Mucosa of rectum (tissue), 2 donors: ENCODE measurements at regions not wholly inside any gene's neighbourhood (a gene's known extent, or its start where the extent isn't known, plus 50 kb on each side); places are given as distances from the start of the nearest gene placed in this dataset.

Experiments used
- H3K27ac ChIP-seq, 2 donors: one replicate each; pipeline ENCODE4 v1.7.0; 2013; ENCODE audit warnings: inconsistent platforms in 2 of 2, low read depth in 2 of 2, low read length in 2 of 2
- H3K27me3 ChIP-seq, 2 donors: one replicate each; pipeline ENCODE4 v1.7.0; 2013; ENCODE audit warnings: low read length in 2 of 2; ENCODE audit not compliant: control insufficient read depth in 2 of 2, insufficient read depth in 2 of 2
- H3K36me3 ChIP-seq, 2 donors: one replicate each; pipeline ENCODE4 v1.7.0; 2013; ENCODE audit warnings: low read length in 2 of 2; ENCODE audit not compliant: control insufficient read depth in 2 of 2, insufficient read depth in 2 of 2
- H3K4me1 ChIP-seq, 2 donors: one replicate each; pipeline ENCODE4 v1.7.0; 2013; ENCODE audit warnings: low read length in 2 of 2, mild to moderate bottlenecking in 1 of 2; ENCODE audit not compliant: control insufficient read depth in 2 of 2, insufficient read depth in 2 of 2
- H3K4me3 ChIP-seq, 2 donors: one replicate each; pipeline ENCODE4 v1.7.0; 2013; ENCODE audit warnings: low read length in 2 of 2
- H3K9ac ChIP-seq, 2 donors: one replicate each; pipeline ENCODE4 v1.7.0; 2013; ENCODE audit warnings: low read length in 2 of 2, low read depth in 1 of 2, mild to moderate bottlenecking in 1 of 2
- H3K9me3 ChIP-seq, 2 donors: one replicate each; pipeline ENCODE4 v1.7.0; 2013; ENCODE audit warnings: low read length in 2 of 2; ENCODE audit not compliant: control insufficient read depth in 2 of 2
- donor health status: healthy.
- donor health status: Normal muscosa, but diverticular disease.

DNA sequence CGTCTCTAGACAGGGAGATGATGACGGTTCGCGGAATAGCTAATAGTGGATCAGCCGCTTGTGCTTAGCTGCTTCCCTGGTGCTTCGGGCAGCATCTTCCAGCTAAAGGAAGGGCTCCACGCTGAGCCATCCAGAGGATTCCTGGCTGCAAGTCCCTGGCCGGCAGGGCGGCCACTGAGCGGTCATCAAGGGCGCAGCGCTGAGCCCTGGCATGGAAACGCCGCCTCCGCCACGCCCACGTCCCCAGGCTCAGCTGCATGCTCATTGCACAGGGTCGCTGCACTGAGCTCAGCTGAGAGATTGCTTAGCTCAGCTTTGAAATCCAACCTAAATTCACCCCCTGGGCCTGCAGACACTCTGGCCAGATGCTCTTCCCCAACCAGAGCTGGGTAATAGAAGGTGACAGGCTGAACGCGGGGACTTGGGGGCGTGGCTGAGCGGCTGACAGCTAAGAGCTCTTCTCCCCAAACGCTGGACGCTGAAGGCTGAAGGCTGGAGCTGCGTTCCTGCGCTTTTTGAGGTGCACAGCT, 118.2 kb upstream of the KIT start:
- H3K27ac ChIP-seq, result no peak overlapping the region
- H3K27me3 ChIP-seq, result no peaks in the 10 kb centered on the region
- peak overlapping the region; percentile 56 to 73 for H3K4me3 ChIP-seq
- H3K9me3 ChIP-seq, result no peaks in the 10 kb centered on the region
- H3K4me1 ChIP-seq, result peaks cover 4% of the 10 kb centered on the region in 2 donors
- H3K9ac ChIP-seq, result no peak overlapping the region
- H3K36me3 ChIP-seq, result no peaks in the 10 kb centered on the region

DNA sequence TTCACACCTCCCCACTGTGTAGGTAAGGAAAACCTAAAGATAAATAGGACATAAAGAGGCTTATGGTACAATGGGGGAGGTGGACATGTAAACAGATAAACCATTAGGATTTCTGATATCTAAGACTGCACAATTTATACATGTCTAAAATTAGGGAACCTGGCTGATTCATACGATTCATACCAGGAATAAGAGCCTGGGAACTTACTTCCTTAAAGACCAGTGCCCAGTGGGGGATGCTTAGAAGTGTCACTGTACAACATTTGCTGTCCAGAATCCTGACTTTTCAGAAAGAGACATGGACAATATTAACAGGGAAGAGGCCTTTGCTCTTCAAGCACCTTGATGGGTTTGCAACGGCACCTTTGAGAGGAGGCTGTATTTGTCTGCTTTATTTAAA, 116.8 kb upstream of the KIT start:
- H3K9ac ChIP-seq, result no peak overlapping the region

DNA sequence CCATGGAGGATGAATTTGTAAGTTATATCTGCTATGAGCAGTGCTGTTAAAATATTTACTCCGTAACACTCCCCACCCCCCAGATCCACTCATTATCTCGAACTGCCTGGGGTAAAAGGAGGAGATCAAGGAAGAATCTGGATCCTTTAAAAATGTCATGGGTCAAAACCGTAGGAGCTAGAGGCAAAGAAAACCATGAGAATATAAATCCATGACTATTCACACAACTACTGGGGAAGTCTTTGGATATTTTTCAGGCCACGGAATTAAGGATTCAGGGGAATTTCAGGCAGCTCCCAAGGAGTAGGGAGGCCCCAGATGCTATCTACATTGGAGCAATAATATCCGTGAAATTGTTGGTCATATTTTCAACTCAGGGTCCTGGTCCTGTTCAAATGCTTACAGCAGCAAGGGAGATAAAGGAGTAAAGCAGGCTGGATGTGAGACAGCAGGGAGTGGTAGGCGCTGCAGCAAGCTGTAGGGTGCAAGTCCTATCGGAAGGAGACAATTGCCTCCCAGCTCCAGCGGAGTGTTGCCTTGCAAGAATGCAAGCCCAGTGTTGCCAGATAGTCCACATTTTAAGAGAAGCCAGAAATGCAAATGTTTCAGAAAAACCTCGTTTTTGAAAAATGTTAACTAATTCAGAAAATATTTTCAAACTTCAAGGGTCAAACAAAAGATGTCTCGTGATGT, 116.2 kb upstream of the KIT start:
- H3K27me3 ChIP-seq, result no peaks in the 10 kb centered on the region

More for the DNA sequence above, 116.8 kb upstream of the KIT start:
- Histone ChIP-seq H3K4me3 (no peak overlapping the region), H3K4me1 (peaks cover 4% of the 10 kb centered on the region in 2 donors), H3K27ac (no peak overlapping the region), H3K36me3 (no peaks in the 10 kb centered on the region), H3K27me3 (no peaks in the 10 kb centered on the region), H3K9me3 (no peaks in the 10 kb centered on the region)

DNA sequence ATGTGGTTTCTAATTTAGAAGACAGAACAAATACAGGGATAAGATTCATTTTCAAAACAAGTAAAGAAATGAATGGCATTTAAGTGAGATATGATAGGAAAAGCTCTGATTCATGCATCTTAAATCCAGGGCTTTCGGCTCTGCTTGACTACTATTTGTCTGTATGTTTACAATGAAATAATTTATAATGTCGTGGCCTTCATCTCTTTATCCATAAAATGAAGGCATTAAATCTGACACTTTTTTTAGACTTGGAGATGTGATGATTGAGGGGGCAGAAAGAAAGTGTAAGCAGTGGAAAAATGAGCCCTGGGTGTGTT, 115.7 kb upstream of the KIT start:
- H3K4me1 ChIP-seq, result peaks cover 6 to 8% of the 10 kb centered on the region in 2 donors
- H3K4me3 ChIP-seq, result no peak overlapping the region
- H3K9me3 ChIP-seq, result no peaks in the 10 kb centered on the region
- no peaks in the 10 kb centered on the region for H3K36me3 ChIP-seq
- H3K27ac ChIP-seq, result no peak overlapping the region
- no peaks in the 10 kb centered on the region for H3K27me3 ChIP-seq
- no peak overlapping the region for H3K9ac ChIP-seq

More for the DNA sequence above, 116.2 kb upstream of the KIT start:
- no peaks in the 10 kb centered on the region for H3K9me3 ChIP-seq
- no peak overlapping the region for H3K9ac ChIP-seq
- no peak overlapping the region for H3K4me3 ChIP-seq
- H3K36me3 ChIP-seq, result no peaks in the 10 kb centered on the region
- peaks cover 4 to 6% of the 10 kb centered on the region in 2 donors for H3K4me1 ChIP-seq
- H3K27ac ChIP-seq, result no peak overlapping the region

DNA sequence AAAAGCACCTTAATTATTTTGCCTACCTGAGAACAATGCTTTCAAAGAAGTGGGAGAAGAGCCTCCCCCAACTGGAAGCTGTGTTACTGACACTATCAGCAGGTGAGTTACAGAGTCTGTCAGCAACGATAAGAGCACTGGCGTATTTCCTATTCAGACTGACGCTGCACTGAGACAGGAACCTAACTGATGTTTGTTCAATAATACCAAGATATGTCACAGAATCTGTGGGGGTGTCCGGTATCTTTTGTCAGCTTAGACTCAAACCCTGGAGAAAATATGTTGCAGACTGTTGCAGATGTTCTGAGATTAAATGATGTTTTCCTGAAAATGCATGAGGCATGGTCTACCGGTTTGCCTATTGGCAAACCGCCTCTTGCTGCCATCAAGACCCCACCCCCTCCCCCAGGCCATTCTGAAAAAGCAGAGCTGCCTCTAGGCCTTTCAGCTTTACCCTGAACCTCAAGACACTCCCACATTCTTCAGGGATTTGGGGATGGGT, 115.2 kb upstream of the KIT start:
- Histone ChIP-seq H3K9ac (no peak overlapping the region), H3K36me3 (no peaks in the 10 kb centered on the region), H3K4me1 (peaks cover 9 to 13% of the 10 kb centered on the region in 2 donors), H3K9me3 (no peaks in the 10 kb centered on the region), H3K4me3 (no peak overlapping the region), H3K27ac (no peak overlapping the region), H3K27me3 (no peaks in the 10 kb centered on the region)

DNA sequence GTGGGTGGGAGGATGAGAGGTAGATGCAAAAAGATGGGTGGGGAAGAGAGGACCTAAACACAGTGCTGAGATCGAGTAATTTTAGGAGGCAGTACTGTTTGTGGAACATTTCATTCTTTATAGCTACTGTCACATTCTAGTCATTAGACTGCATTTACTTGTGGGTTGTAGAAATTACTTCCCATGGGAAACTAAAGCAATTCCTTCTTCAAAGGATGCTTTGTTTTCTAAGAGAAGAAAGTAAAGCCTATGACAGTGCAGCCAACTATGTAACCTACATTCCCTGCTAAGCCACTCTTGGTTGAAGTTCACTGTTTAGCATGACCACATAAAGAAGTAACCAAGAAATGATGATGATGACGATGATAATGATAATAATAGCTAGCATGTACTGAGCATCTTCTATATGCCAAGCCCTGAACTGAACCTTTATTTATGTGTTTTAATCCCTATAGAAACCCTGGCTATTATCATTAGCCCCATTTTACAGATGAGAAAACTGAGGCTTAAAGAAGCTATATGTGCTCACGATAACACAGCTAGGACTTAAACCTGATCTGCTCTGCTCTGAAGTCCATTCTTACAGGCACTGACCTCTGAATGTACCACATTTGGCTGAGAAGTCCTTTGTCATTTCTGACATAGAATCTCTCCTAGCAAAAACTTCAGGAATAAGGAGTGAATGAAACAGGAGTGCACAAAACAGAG, 114.5 kb upstream of the KIT start:
- no peak overlapping the region for H3K9ac ChIP-seq
- H3K27ac ChIP-seq, result no peak overlapping the region
- H3K4me3 ChIP-seq, result no peak overlapping the region
- peaks cover 10 to 18% of the 10 kb centered on the region in 2 donors for H3K4me1 ChIP-seq
- no peaks in the 10 kb centered on the region for H3K36me3 ChIP-seq
- H3K27me3 ChIP-seq, result no peaks in the 10 kb centered on the region
- no peaks in the 10 kb centered on the region for H3K9me3 ChIP-seq

DNA sequence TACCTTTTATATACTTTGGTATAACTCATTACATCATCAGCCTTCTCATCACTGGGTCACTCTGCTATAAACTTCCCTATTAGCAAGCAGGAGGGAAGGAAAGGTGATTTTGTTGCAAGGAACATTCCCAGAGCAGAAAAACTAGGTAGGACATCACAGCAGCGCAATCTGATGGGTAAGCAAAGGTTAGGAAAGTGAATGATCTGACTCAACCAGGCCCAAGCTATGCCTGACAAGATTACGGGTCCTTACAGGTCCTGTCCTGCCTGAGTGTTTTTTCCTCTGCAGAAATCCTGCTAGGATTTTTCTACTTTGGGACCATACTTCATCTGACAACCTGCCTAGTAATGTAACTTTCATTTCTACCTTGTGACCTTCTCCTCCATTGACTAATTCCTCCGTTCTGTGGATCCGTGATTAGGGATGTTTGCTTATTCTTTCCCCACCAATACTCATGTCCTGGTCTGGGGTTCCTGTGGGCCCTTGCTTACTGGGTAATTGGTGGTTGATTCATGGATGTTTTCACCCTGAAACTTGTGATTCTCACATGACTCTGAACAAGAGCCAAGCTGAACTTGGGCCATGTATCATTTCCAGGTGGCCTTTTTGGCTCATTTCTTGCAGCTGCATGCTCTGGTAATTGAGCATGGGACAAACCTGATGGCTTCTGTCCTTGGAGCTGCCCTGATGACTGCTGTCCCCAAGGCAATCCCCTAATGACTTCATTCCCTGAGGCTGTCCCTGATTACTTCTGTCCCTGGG, 111.9 kb upstream of the KIT start:
- H3K36me3 ChIP-seq, result no peaks in the 10 kb centered on the region
- no peak overlapping the region for H3K9ac ChIP-seq
- H3K27ac ChIP-seq, result no peak overlapping the region
- H3K4me3 ChIP-seq, result no peak overlapping the region
- peaks cover 6 to 14% of the 10 kb centered on the region in 2 donors for H3K4me1 ChIP-seq
- H3K9me3 ChIP-seq, result no peaks in the 10 kb centered on the region
- H3K27me3 ChIP-seq, result no peaks in the 10 kb centered on the region

DNA sequence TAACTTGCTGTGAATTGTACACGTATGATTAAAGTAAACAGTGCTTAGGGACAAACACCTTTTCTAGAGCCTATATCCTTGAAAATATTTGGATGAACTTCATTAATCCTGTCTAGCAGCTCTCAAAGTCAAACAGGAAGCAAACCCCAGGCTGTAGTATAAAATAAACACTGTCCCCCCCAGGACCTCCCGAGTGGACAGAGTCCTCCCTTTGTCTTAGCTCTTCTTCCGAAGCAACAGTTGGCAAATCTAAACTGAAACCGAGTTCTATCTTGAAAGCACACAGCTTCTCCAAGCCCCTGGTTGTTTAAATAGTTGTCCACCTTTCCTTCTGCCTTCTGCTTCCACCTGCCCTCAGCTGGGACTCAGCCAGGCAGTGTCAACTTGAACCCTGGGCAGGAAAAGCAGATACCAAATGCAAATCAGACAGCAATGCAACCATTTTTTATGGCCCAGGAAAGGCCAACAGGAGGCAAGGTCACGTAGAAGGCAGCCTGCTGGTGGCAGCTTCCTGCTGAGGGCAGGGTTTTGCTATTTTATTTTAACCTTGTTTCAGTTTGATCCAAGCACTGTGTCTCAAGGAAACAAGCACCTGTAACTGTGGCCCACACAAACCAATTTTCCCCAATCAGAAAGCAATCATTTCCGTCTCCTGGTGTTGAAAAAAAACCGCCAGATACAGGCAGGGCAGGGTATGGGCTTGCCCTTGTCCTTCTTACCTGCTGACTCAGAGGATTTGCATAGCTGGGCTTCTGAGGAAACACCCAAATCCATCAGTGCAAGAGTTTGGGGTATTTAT, 110.3 kb upstream of the KIT start:
- no peaks in the 10 kb centered on the region for H3K9me3 ChIP-seq
- peak overlapping the region; percentile 76 to 82 for H3K27ac ChIP-seq
- peaks cover 6 to 14% of the 10 kb centered on the region in 2 donors for H3K4me1 ChIP-seq
- H3K36me3 ChIP-seq, result no peaks in the 10 kb centered on the region
- H3K4me3 ChIP-seq, result peak overlapping the region; percentile 49 to 53
- no peaks in the 10 kb centered on the region for H3K27me3 ChIP-seq
- peak overlapping the region; percentile 20 to 45 for H3K9ac ChIP-seq

DNA sequence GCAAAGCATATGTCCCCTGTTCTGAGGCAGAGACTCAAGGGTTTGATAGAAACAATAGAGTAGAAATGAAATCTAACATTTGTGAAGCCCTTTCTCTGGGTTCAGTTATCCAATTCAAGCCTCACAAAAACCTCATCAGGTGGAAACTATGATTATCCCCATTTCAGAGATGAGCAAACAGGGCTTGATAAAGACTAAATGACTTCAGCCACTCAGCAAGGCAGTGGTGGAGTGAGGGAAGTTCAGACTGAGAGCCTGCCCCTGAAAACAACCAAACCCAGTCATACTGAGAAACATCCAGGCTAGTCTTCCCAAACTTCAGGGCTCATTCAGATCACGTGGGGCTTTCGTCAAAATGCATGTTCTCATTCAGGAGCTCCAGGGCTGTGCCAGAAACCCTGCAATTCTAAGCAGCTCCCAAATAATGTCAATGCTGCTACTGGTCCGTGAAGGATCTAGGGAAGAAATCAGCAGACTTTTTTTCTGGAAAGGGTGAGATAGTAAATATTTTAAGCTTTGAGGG, 109.6 kb upstream of the KIT start:
- Histone ChIP-seq H3K27me3 (no peaks in the 10 kb centered on the region), H3K9ac (peak overlapping the region in 1 of 2 donors; percentile 45), H3K36me3 (no peaks in the 10 kb centered on the region), H3K9me3 (no peaks in the 10 kb centered on the region), H3K4me1 (peaks cover 6 to 14% of the 10 kb centered on the region in 2 donors), H3K4me3 (peak overlapping the region in 1 of 2 donors; percentile 53), H3K27ac (peak overlapping the region; percentile 76 to 82)
